Kasumi-1 (cell line): ENCODE measurements at regions not wholly inside any gene's neighbourhood (a gene's known extent, or its start where the extent isn't known, plus 50 kb on each side); places are given as distances from the start of the nearest gene placed in this dataset.
"Not testable (repeated sequence)": the region's sequence is repeated elsewhere in the genome, so short reads cannot be mapped to it uniquely, and the experiment has no call there.

Experiments used
- DNase-seq, 2 experiments: peaks; one replicate each; lab custom pipeline; 2025; lab: John Stamatoyannopoulos, UW

DNA sequence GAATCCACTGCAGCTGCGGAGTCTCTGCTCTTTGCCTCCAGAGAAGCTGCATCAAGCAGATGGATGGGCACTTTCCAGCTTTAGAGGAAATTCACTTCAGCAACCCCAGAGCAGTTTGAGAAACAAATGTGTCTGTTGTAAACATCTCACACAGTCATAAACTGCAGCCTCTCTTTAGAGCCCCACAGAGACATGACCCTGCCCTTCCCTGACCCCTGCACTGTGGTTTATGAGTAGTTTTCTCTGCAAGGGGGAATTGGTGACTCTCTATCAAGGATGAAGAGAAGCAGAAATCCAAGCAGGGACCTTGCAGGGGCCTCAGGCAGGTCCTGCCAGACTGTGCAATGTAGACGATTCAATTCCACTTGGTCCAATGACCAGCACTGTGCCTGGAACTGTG, 160.2 kb downstream of the SH2D4B start:
- no peak for DNase-seq

DNA sequence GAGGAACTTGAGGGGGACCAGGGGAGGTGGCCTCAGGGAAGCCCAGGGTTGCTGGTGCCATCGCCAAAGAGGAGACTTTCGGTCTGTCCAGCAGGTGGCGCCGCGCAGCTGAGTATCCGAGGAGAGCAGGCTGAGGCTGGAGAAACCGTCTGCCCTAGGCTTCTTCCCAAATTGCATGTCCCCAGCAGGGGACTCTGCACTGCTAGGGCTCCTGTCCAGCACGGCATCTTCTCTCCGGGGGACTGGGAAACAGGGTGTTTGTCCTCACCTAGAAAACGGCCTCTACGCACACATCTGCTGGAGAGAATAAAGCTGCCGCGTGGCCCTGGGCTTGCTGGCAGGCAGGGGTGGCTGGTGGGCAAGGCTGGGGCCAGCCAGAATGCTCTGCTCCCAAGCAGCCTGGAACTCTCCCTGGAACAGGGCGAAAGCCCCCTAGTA, 161.9 kb downstream of the SH2D4B start:
- DNase-seq = peak; percentile 77 to 90

DNA sequence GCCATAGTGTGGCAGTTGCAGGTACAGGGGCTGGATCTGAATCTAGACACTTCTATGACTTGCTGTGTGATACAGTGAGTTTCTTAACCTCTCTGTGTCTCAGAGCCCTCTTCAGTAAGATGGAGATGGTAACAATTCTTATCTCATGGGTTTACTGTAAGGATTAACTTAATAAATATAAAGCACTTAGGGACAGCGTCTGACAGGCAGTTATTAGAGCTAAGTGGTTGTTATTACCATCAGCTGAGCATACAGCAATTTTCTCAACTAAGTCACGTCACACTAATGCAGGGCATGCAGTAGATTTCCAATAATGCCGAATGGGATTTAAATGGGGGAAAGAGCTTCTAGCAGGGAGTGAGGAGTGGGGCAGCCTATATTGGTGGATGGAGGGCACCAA, 162.6 kb downstream of the SH2D4B start:
- no peak for DNase-seq

DNA sequence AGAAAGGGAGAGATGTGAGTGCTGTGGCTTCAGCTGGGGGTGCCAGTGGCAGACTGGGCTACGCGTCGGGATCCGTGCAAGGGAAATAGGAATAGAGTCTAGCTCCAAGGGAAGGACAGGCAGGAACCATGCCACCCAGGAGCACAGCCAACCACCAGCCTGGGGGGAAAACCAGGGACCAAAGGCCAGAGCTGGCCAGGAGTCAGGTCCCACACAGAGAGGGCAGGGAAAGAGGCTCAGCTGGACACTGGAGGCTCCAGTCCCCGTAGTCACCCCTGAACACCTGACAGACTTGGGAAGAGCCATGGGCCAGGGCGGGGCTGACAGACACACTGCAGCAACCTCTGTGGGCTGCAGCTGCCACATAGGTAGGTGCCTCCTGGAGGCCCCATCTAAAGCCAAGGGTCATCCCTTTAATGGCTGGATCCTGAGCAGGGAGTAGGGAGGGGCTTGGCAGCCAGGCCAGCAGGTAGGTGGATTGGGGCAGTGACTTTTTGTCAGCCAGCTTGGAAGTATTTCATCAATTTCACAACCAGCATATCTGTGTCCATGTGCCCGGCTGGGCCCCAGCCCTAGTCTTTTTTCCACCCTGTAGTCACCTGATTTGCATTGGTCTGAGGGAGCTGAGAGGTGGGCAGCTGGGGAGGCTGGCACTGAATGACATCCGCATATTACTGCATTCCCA, 163.2 kb downstream of the SH2D4B start:
- no peak for DNase-seq

DNA sequence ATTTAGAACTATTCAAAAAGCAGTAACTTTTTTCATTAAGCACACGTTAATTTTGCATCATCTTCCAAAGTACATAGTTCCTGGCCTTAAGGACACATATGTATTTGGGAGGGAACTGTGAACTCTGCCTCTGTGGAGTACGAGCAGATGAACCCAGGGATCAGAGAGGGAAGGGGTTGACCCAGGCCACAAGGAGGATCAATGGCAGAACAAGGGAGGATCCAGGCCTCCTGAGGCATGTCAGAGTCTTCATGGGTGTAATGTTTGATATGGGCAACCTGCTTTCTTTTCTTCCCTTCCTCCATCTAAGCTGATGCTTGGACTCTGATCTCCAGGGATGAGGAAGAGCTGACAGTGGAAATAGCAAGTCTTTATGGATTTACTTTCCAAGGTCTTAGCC, 164.0 kb downstream of the SH2D4B start:
- DNase-seq = no peak

DNA sequence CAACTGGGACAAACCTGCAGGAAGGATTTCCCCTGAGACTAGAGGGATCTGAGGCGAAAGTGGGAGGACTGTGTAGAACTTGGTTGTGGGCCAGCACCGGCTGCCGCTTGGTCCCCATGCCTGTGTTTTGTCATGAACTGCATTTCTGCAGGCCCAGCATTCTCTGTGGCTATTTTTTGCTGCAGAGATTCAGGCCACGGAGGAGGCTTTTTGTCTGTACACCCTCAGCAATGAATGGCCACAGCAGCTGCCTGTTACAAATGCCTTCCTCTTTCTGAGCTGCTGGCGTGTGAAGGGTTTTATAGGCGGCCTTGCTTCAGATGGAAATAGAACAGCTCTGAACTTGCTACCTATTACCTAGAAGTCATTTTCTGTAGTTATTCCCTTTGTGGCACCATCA, 164.4 kb downstream of the SH2D4B start:
- no peak for DNase-seq

DNA sequence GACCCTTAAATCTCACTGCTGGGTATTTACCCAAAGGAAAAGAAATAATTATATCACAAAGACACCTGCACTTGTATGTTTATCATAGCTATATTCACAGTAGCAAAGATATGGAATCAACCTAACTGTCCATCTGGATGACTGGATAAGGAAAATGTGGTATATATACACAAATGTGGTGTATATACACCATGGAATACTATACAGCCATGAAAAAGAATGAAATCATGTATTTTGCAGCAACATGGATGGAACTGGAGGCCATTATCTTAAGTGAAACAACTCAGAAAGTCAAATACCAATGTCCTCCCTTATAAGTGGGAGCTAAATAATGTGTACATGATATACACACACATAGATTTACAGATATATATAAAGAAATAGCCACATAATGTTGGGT, 168.2 kb downstream of the SH2D4B start:
- no peak for DNase-seq

DNA sequence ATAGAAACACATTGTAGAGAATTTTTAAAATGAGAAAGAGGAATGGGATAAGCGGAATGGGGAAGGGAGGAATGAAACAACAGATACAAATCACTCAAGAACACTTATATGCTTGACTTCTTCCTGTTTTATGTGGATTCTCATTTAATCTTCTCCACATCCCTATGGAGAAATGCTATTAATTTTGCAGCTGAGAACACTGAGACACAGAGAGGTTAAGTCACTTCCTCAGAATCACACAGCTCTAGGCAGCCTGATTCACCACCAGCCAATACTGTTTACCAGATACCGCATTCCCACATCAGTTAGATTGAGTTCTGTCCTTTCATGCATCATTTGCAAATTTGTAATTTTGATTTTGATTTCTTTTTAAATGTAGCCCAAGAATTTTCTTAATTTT, 170.5 kb downstream of the SH2D4B start:
- DNase-seq = no peak

DNA sequence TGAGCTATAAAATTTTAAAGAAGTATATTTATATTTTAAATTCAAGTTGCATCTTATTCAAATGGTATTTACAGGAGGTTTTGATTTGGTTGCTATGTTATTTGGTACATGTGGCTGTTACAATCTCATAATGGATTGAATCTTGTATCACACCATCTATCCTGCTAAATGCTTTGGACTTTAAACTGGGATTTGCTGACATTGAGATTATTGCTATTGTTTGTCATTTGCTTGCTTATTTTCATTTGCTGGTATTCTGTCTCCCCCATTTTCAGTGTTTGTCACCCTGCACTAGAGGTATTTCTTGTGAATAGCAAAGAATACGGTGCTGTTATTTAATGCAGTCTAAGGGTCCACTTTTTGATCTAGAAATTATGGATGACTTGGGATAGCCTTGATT, 171.1 kb downstream of the SH2D4B start:
- DNase-seq = no peak

DNA sequence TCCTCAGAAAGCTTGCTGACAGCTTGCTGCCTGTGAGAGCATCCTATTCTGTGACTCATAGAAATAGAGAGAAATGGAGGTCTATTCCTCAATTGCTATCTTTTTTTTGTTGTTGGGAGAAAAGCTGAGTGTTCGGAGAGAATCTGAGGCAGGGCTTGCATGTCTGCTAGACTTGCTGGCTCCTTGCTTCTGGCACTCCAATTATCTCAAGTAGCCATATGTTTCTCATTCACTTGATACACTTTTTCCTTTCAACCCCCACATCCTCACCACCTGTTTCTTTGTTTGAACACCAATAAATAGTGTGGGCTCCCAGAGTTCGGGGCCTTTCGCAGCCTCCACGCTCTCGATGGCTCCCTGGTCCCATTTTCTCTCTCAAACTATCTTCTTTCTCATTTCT, 172.2 kb downstream of the SH2D4B start:
- DNase-seq = no peak

DNA sequence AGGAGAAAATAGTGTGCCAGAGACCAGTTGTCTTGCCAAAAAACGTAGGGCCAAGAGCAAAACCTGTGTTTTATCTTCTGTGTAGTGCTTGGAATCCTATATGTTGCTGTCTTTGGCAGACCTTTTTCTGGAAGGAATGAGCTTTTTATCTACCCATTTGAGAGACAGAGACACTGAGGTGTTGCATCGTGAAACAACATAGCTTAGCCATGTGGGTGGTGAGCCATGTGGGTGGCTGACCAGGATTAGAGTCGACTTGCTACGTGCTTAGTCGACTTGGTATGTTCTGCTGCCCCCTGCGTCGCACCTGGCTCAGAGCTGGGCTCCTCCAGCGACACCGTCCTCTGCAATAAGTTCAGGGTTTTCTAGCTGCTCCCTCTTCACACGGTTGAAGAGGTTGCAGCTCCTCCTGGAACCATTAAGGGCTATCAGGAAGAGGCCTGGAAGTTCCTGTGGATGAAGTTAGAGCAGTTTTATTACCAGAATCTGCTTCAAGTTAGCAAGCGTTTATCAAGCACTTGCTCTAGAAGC, 175.8 kb downstream of the SH2D4B start:
- no peak for DNase-seq

DNA sequence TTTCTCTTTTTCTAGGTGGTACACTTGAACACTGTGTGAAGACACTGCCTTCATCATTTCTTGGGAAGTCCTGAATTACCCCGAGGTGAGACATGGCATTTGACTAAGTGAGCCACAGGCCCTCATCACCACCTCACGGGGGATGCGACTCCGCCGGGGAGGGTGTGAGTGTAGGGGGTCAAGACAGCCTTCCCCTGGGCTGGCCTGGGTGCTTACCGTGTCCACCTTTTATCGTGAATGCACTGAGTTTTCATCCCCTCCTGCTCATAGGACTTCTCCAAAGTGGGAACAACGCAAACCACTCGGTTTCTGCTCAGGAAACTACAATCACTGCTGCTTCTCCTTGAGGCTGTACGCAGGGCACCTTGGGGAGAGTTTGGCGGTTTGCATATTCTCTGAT, 176.9 kb downstream of the SH2D4B start:
- DNase-seq = no peak

DNA sequence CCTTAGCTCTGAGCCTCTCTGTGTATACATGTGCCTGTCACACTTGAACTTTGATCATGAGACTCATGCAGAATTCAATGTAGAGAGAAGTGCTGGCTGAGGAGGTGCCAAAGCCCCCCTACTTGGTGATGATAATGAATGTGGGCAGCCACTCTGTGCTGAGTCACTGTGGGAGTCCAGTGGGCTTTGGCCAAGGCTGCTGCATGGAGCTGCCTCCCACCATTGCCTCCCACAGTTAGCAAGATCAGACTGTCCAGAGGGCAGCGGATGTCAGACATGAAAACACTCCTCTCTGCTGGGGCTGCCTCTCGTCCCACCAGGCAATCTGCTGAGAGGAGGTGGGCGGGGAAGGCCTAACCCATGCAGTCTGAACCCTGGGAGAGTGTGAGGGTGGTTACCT, 180.3 kb downstream of the SH2D4B start:
- no peak for DNase-seq

DNA sequence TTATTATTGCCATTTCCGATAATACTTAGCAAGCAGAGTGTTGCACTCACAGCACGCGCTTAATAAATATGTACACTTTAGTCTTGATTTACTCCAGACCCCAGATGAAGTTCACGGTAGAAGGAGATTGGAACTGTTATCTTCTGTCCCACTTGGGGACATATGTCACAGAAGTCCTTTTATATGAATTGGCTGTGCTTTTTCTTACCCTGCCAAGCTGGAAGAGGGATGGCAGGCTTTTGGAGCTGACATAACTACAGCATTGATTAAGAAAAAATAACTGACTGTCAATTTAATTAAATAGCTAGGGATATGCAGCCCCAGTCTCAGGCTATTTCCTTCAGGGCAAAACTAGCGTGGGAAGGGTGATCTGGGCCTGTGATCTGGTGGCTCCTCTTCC, 182.2 kb downstream of the SH2D4B start:
- DNase-seq = no peak

DNA sequence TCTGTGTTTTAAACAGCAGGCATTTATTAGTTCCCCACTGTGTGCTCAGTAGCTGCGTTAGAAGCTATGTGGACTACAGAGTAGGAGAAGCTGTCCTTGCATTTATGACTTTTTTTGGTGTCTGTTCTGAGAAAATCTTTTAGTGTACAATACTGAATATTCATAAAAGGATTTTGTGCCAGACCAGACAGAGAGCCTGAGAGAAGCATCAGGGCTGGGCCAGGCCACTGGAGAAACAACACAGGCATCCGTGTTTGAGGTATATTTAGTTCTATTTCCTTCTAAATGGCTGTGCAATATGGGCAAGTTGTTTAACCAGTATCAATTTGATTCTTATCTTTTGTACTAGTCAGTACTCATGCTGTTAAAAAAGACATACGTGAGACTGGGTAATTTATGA, 182.8 kb downstream of the SH2D4B start:
- no peak for DNase-seq

DNA sequence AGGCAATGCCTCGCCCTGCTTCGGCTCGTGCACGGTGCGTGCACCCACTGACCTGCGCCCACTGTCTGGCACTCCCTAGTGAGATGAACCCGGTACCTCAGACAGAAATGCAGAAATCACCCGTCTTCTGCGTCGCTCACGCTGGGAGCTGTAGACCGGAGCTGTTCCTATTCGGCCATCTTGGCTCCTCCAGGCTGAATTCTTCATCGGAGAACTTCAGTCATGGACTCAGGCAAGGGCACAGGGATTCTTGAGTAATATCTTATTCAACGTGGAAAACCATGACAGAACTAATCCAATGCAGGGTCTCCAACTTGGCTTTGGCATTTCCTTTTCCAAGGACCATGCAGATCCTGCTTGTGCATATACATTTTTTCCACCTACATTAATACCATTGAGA, 190.7 kb downstream of the SH2D4B start:
- not testable (repeated sequence) for DNase-seq

DNA sequence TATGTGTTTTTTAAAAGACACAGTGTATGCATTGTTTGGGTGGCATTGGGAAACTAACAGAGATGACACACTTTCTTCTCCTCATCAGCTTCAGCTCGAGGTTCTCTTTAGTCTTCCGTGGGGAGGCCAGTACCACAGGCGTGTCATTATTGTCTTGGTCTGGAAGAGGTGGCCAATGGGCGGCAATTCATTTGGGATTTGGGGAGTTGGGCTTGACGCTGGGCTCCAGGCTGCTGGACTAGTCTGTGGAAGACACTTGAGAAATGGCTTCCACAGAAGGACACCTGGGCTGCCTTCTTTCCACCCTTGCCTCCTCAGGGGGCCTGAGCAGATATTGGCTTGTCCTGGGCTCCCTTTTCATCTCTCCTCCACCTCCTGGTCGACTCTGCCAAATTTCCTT, 192.2 kb downstream of the SH2D4B start:
- DNase-seq = no peak

DNA sequence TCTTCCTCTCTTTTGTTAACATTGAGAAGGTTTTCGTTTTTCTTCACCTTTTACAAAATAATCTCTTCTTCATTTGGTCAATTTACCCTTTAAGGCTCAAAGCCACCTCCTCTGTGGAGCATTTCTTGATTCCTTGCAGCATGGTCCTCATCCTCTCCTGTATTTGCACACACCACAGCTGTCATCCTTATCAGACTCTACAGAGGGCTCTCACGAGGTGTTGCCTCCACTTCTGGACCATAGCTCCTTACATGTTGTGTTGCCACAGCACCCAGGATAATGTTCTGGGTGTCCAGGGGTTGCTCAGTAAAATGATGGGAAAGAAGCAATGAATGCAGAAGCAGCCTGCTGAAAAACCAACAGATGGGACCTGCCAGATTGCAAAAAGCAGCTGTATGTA, 192.8 kb downstream of the SH2D4B start:
- DNase-seq = no peak

DNA sequence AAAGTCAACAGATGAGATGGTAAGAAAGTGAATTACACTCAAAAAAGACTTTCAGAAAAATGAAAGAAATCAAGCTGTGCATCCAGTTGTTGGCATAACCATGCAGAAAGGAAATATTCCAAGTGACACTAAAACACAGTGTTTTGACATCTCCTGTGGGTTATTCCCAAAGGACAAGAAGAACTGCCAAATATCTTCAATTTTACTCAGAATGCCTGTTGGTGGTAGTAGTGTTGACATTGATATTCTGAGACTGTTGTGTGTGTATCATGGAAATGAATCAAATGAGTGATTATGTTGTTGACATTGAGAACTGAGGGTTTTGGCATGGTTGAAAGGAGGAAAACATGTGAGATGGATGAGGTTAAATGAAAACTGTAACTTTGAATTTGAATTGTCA, 196.9 kb downstream of the SH2D4B start:
- DNase-seq = no peak

DNA sequence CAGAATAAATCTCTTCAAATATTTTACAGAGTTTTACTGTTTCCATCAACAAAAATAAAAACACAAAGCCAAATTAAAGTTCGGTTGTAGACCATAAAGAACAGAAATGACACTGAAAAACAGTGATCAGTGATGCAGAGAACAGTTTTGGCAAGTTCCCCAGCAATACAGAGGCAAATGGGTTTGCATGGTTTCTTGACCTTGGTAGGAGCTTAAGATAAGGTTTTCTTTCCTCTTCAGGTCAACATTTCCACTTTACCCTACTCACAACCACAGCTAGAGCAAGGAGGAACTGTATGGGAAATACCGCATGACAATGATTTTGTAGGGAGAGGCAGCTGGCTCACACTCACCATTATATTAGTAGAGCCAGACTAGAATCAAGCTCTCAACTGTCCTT, 199.5 kb downstream of the SH2D4B start:
- no peak for DNase-seq

DNA sequence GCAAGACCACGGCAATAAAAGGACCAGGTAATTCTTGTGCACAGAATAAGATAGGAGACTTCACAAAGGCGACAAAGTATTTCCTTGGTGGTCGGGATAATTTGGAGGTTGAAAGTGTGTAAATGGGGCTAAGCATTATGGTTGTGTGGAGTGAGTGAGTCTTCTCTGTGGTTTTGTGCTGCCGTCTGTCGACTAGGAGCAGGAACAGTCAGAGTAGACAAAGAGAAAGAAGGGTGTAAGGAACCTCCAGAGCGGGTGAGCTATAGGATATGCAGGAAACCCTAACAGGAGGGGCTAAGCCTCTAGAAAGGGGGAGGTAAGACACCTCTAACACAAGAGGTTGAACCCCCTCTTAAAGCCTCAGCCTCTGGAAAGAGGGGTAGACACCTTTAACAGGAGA, 201.6 kb downstream of the SH2D4B start:
- DNase-seq = no peak

DNA sequence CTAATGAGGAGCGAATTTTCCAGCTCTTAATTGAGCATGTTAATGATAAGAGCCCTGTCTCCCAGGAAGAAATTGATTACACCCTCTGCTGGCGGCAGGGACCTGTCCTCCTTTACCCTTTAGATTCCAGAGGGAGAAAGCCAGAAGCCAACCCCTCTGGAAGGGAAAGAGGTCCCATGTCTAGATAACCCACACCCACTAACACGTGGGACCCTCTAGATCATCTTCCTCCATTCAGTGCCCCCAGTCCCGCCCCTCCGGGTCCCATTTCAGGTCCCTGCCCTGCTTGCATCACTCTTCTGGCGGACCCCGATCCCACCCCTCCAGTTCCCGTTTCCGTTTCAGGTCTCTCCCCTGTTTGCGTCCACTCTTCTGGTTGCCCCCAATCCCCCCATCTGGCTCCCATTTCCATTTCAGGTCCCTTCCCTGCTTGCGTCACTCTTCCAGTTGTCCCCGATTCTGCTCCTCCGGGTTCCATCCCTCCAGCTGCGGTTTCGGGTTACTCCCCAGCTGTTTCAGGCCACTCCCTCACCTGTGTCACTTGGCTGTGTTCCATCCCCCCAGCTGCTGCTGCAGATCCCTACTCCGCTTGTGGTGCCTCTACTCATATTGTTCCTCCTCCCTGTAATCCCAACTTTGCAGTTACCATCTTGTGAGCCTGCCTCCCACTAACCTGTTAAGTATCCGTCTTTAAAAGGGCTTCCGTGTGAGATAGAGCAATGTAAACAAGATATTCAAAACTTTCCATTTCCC, 202.4 kb downstream of the SH2D4B start:
- no peak for DNase-seq

DNA sequence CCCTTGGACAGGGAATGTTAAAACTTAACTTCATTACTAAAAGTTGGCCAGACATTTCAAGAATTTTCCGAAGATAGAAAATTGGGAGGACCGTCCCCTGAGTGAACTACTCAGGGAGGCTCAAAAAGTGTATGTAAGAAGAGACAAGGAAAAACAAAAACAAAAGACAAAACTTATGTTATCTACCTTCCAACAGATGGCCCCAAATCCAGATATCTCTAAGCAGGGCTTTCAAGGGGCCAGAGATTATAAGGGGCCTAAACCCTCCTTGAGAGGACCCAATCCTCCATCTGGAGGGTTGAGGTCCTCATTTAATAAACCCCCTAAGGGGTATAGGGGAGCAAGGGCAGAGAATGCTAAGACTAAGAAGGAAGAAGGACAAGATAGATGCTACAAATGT, 203.6 kb downstream of the SH2D4B start:
- no peak for DNase-seq

DNA sequence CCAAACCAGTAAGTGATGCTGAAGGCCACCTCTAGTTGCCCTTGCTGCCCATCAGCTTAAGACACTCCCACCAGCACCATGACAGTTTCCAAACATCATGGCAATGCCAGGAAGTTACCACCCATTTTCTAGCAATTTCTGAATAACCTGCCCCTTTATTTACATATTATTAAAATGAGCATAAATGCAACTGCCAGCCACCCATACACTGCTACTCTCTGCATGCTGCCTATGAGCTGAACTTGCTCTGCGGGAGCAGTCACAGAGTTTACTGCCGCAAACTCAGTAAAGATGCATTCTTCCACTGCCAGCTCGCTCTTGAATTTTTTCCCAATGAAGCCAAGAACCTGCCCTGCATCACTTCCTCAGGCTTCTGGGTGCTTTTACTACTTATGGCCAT, 212.6 kb downstream of the SH2D4B start:
- no peak for DNase-seq
